22Rv1 (cell line): ENCODE measurements at regions not wholly inside any gene's neighbourhood (a gene's known extent, or its start where the extent isn't known, plus 50 kb on each side); places are given as distances from the start of the nearest gene placed in this dataset.

Source experiments
- ZFX ChIP-seq: fragments of 450-650 bp; IDR thresholded peaks from 2 replicates; pipeline ENCODE4 v1.6.1; 2017; ENCODE audit warnings: antibody characterized with exemption, borderline replicate concordance
- TF ChIP-seq, protein P1 (sequence below): fragments of 450-650 bp; IDR thresholded peaks from 2 replicates; pipeline ENCODE4 v1.5.1; 2017; ENCODE audit warnings: mild to moderate bottlenecking

DNA sequence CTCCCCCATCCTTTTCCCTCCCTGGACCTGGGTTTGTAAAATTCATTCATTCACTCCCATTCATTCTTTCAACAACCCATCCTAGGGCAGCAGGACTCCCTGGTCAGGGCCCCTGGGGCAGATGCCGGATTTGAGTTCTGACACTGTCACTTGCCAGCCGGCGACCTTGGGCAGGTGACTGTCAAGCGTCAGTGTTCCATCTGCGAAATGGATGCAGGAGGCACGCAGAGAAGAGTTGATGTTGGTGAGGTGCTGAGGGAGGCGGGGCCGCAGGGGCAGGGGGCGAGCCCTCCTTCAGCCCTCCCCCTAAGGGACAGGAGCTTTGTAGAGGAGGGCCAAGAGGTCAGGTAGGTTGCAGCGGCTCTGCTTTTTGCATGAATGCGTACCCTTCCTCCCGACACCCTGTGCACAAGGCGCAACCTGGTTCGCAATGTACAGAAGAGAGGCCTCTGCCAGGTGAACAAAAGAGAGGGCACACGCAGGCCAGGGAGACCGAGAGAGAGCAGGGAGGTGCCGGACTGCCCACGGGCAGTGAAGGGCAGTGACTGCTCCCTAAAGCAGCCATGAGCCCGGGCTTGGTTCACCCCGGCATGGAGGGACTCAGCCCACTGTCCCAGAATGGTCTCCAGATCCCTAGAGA is 128.1 kb downstream of the BARX1 start:
- TF ChIP-seq, protein P1, sequence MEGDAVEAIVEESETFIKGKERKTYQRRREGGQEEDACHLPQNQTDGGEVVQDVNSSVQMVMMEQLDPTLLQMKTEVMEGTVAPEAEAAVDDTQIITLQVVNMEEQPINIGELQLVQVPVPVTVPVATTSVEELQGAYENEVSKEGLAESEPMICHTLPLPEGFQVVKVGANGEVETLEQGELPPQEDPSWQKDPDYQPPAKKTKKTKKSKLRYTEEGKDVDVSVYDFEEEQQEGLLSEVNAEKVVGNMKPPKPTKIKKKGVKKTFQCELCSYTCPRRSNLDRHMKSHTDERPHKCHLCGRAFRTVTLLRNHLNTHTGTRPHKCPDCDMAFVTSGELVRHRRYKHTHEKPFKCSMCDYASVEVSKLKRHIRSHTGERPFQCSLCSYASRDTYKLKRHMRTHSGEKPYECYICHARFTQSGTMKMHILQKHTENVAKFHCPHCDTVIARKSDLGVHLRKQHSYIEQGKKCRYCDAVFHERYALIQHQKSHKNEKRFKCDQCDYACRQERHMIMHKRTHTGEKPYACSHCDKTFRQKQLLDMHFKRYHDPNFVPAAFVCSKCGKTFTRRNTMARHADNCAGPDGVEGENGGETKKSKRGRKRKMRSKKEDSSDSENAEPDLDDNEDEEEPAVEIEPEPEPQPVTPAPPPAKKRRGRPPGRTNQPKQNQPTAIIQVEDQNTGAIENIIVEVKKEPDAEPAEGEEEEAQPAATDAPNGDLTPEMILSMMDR, result no peak
- no peak for TF ChIP-seq ZFX
